NB4 (cell line): ENCODE measurements at regions not wholly inside any gene's neighbourhood (a gene's known extent, or its start where the extent isn't known, plus 50 kb on each side); places are given as distances from the start of the nearest gene placed in this dataset.

Source experiments
- DNase-seq: peaks from one replicate; pipeline ENCODE4 v3.0.0; 2010; ENCODE audit warnings: low read depth
- H3K4me3 ChIP-seq: one replicate; pipeline ENCODE4 v1.5.1; 2011; ENCODE audit warnings: mild to moderate bottlenecking, low read depth, low read length, moderate library complexity
- CTCF ChIP-seq: IDR thresholded peaks from one replicate; pipeline ENCODE4 v1.5.1; 2012; ENCODE audit warnings: low read depth, low read length
- MAX ChIP-seq: IDR thresholded peaks from 2 replicates; pipeline ENCODE4 v1.6.1; 2011; ENCODE audit warnings: low read depth, low read length
- MYC ChIP-seq: IDR thresholded peaks from 2 replicates; pipeline ENCODE4 v1.6.1; 2011; ENCODE audit warnings: low read depth, low read length
- POLR2A ChIP-seq: IDR thresholded peaks from 2 replicates; pipeline ENCODE4 v1.6.1; 2011; ENCODE audit warnings: mild to moderate bottlenecking; ENCODE audit not compliant: insufficient read length; ENCODE audit errors: extremely low read depth

- no peak for DNase-seq
- no peak overlapping the region for H3K4me3 ChIP-seq
- TF ChIP-seq MYC = no peak
- no peak for TF ChIP-seq MAX
- TF ChIP-seq POLR2A = no peak
Observed at GRCh38 chr18:76580288-76580962, 85.4 kb upstream of the ZNF516 start.

GRCh38 chr18:76579301-76579695, 84.3 kb upstream of the ZNF516 start:
- DNase-seq = no peak
- TF ChIP-seq MYC (no peak), CTCF (no peak), POLR2A (no peak), MAX (no peak)
- H3K4me3 ChIP-seq = no peak overlapping the region

GRCh38 chr18:76578571-76579300, 83.7 kb upstream of the ZNF516 start:
- TF ChIP-seq MYC = no peak
- TF ChIP-seq CTCF = no peak
- TF ChIP-seq MAX = no peak
- no peak for TF ChIP-seq POLR2A
- H3K4me3 ChIP-seq = no peak overlapping the region
- DNase-seq = no peak

GRCh38 chr18:76573325-76574025, 78.4 kb upstream of the ZNF516 start:
- no peak overlapping the region for H3K4me3 ChIP-seq
- DNase-seq = peak; percentile 82
- TF ChIP-seq CTCF (no peak), MAX (peak; percentile 48; the same call in 1 of the 2 replicates), POLR2A (no peak)

- H3K4me3 ChIP-seq = no peak overlapping the region
- TF ChIP-seq CTCF (peak; percentile 19), MYC (no peak)
- peak; percentile 73 for DNase-seq
Observed at GRCh38 chr18:76572518-76573247, 77.6 kb upstream of the ZNF516 start.
